CD4-positive, alpha-beta T cell treated with Interleukin-2 at 100 ng/mL for 4 hours (primary cell): ENCODE measurements at regions not wholly inside any gene's neighbourhood (a gene's known extent, or its start where the extent isn't known, plus 50 kb on each side); places are given as distances from the start of the nearest gene placed in this dataset.
"Not testable (repeated sequence)": the region's sequence is repeated elsewhere in the genome, so short reads cannot be mapped to it uniquely, and the experiment has no call there.

Source experiments
- DNase-seq: peaks from one replicate; pipeline ENCODE4 v3.0.0-alpha.2; 2020; ENCODE audit warnings: low spot score

DNA sequence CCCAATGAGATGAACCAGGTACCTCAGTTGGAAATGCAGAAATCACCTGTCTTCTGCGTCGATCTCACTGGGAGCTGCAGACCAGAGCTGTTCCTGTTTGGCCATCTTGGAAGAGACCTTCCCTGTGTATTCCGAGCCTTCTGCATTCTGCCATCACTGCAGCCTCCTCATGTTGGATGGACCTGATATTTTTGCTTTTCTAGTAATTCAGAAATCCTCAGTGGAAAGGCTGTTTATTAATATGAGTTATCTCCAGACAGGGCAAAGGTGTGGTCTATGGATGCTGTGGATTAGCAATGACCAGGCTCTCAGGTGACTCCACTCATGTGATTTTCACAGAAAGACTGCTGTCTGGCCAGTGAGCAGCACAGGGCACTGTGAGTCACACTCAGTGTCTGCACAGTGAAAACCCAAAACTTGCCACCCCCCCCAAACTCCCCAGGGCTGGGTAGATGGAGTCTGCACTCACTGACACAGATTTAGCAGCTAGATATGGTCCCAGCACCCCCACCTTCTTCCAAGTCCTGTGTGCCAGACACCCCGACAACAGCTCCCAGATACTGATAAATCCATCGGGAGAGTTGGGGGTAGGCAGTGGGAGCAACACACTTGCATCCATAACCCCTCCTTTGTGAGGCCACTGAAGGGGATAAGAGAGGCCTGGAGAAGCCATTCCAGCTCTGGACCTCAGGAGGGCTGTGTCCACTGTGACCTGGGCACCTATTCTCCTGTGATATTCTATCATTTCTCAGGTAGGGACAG, 75.2 kb upstream of the TOP3B start:
- no peak for DNase-seq

DNA sequence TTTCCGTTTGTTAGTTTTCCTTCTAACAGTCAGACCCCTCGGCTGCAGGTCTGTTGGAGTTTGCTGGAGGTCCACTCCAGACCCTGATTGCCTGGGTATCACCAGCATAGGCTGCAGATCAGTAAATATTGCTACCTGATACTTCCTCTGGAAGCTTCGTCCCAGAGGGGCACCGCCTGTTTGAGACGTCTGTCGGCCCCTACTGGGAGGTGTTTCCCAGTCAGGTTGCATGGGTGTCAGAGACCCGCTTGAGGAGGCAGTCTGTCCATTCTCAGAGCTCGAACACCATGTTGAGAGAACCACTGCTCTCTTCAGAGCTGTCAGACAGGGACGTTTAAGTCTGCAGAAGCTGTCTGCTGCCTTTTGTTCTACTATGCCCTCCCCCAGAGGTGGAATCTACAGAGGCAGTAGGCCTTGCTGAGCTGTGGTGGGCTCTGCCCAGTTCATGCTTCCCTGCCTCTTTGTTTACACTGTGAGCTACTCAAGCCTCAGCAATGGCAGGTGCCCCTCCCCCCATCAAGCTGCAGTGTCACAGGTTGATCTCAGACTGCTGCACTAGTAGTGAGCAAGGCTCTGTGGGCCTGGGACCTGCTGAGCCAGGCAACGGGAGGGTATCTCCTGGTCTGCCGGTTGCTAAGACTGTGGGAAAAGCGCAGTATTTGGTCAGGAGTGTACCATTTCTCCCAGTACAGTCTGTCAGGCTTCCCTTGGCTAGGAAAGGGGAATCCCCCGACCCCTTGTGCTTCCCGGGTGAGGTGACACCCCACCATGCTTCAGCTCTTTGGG, 74.4 kb upstream of the TOP3B start:
- not testable (repeated sequence) for DNase-seq

DNA sequence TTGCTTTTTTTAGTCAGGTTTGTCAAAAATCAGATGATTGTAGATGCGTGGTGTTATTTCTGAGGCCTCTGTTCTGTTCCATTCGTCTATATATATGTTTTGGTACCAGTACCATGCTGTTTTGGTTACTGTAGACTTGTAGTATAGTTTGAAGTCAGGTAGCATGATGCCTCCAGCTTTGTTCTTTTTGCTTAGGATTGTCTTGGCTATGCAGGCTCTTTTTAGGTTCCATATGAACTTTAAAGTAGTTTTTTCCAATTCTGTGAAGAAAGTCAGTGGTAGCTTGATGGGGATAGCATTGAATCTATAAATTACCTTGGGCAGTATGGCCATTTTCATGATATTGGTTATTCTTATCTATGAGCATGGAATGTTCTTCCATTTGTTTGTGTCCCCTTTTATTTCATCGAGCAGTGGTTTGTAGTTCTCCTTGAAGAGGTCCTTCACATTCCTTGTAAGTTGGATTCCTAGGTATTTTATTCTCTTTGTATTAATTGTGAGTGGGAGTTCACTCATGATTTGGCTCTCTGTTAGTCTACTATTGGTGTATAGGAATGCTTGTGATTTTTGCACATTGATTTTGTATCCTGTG, 70.1 kb upstream of the TOP3B start:
- not testable (repeated sequence) for DNase-seq

DNA sequence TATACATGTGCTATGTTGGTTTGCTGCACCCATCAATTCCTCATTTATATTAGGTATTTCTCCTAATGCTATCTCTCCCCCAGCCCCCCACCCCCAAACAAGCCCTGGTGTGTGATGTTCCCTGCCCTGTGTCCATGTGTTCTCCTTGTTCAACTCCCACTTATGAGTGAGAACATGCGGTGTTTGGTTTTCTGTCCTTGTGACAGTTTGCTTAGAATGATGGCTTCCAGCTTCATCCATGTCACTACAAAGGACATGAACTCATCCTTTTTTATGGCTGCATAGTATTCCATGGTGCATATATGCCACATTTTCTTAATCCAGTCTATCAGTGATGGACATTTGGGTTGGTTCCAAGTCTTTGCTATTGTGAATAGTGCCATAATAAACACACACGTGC, 68.4 kb upstream of the TOP3B start:
- DNase-seq: not testable (repeated sequence)

DNA sequence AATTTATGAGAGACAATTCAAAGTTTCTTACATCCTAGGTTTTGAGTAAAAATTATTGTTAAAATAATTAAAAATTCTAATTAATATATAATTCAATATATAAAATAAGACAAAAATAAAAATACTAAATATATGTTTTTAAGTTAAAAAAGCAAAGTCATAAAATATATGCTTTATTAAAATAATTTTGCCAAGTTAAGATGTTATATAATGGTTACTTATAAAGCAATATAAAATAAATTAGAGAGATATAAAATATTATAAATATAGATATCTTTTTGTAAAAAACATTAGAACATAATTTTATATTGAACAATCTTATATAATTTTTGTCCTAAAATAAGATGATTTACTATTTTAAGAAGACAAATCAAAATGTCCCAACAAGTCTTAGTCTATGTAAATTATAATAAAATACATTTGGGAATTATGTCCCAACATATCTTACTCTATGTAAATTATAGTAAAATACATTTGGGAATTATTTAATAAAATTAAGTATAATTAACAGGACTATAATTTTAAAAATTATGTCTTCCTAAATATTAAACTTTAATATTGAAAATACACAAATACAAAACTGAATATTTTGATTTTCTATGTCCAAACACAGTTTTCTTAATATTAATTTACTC, 67.7 kb upstream of the TOP3B start:
- no peak for DNase-seq

DNA sequence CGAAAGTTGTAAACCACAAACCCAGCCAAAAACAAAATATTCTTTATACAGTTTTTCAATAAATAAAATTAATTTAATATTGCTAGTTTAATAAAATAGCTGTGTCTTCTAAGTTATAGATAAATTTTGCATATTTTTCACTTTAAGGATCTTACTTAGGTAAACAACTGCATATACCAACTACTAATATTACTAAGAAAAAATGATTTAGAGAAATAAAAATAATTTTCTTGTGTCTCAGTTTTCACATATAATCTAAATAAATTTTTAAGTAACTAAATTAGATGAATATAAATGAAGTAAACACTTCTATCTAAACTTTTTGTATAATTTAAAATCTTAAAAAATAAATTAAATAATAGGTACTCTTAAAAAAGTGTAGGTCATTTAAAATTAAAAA, 67.1 kb upstream of the TOP3B start:
- no peak for DNase-seq

DNA sequence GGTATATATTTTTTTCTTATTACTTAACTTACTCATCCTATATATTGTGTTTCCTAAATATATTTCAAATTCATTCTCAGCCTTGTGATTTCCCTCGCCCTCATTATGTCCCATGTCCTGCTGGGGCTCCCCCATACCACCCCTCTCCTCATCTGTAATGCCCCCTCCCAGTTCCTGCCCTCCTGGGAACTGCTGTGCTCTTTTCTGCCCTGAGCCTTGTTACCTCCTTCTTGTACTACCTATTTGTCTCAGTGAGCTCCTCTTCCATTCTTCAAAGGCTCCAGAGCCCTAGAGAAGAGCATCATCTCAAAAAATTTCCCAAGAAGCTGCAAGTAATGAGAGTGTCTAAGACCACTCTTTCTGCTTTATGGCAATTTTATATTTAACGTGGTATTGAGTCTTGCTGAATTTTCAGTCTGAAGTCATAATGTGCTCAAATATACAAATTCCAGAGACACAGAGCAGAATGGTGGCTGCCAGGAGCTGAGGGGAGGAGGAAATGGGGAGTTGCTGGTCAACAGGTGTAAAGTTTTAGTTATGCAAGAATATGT, 66.5 kb upstream of the TOP3B start:
- no peak for DNase-seq

DNA sequence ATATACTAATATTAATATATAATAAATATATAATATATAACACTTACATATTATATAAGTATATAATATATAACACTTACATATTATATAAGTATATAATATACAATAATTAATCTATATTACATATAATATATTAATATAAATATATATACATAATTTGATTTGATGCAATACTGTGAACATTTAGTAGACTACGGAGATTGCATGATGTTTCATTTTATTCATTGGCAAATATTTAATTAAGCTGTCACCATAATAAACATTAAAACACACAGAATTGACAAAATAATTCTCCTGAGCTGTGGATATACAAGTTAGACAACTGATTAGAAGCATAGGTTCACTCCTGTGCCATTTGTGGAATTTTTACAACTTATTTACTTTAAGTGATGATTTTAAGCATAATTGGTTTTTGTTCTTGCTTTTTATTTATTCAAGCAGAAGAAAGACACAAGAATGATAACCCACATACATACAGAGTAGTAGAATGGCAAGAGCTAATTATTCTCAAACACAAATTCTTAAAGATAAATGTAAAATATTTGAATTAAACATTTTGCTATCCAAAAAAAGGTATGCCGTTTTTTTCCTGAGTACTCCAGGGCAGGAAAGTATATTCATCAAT, 65.8 kb upstream of the TOP3B start:
- no peak for DNase-seq

DNA sequence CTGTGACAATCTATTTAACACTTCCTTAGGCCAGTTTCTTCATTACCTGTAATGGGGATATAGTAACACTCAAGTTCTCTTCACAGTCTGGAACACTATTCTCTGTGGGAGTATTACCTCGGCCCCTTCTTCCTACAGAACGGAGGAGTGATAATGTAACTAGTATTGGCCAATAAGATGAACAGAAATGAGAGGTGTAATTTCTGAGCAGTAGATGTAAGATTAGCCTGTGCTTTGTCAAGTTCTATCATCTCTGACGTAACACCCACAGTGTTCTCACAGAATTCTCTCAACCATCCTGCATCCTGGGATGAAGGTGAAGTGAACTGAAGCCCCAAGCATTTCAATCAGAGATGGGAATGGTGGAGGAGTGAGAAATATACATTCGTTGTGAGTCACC, 65.2 kb upstream of the TOP3B start:
- DNase-seq: no peak

DNA sequence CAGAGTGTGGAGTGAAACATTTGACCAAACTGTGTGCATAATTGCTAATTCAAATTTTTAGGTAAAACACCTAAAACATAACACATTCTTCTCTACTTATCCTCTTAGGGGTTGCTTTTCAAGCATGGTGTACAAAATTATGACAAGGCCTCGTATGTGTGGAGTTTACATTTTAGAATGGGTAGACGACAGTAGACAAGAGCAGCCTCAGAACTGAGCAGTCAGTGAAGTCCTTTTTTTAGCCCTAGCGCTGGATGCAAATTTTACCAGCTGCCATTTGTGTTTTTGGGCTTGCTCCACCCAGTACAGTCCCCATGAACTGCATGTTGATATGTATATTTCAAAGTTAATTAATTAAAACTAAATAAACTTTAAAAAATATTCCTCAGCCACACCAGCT, 64.7 kb upstream of the TOP3B start:
- no peak for DNase-seq

DNA sequence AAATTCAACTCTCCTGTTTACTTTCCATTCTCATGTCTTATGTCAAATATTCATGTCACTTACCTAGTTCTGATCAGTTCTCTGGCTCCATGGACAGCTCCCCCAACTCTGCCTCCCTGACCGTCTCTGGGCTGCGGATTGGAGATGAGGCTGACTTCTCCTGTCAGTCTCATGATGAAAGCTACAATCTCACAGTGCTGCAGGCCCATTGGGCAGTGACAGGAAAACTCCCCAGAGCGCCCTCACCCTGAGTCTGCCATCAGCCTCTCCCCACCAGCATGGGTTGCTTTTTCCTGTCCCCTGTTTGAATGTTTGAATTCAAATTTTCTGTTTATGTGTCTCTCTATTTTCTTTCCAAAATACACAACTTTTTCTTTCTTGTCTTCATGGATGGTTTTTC, 63.8 kb upstream of the TOP3B start:
- DNase-seq: no peak

DNA sequence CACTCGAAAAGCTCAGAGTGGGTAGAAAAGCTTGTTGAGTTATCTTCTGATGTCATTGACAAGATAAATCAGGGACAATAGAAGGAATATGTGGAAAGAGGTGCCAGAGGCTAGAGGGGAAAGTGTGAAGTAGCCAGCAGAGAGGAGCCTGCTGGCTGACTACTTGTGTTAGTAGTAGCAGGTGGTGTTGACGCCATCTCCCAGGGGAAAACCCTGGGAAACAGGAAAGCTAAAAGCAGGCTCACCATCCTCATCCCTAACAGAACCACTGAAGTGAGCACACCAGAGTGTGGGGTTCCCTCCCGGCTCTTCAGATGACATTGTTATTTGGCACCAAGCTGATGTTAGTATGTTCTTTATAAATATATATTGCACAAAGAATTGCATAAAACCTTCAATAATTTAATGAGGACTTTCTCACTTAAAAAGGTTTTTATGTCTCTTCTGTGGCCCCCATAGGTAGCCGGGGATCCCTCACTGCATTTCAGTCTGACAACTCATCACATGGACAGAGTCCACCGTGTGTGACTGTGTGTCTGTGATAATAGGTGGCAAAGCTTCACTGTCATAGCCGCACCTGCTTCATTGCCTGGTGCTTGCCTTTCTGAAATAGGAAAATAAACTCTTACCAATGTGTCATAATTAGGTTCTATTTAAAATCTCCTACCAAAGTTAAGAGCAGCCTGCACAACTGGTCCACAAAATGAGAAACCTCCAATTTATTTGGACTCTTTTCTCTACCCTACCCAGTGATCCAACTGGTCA, 63.2 kb upstream of the TOP3B start:
- DNase-seq: no peak

DNA sequence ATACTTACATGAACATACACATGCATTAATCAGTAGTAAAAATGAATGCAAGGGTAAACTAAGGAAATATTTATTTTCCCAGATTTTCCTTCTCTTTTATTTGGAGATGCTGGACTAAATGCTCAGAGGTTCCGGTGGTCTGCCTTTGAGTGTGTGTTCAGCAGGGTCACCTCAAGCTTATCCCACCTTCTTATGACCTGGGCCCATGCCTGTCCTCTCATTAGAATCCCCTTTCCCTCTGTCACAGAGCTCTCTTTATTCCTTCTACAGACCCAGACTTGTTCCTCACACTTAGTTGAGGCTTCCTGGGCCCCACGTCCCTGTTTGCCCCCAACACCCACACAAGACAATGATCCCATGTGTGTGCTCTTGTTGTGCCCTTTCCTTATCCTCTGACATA, 61.6 kb upstream of the TOP3B start:
- DNase-seq: no peak

DNA sequence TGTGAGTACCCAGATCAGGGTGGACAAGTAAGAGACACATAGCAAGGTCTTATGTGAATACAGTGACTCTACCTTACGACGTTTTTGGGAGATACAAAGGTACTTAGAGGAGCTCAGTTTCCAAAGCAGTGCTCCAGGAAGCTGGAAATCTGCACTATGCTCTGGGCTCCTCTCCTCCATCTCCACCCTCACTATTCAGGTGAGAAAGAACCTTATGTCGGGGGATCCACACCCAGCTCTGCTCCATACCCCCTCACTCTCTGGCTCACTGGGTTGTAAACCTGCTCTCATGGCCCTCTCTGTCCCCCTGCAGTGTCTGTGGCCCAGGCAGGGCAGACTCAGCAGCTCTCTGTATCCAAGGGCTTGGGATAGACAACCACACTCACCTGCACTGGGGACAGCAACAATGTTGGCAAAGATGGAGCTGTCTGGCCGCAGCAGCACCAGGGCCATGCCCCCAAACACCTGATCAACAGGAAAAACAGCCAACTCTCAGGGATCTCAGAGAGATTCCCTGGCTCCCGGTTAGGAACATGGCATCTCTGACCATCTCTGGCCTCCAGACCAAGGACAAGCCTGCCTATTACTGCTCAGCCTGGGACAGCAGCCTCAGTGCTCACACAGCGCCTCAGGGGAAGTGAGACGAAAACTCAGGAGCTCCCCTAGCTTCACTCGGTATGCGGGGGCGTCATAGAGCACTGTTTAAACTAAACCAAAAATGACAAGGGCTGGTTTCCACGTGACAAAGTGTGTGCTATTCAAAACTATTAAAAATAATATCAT, 60.9 kb upstream of the TOP3B start:
- no peak for DNase-seq

DNA sequence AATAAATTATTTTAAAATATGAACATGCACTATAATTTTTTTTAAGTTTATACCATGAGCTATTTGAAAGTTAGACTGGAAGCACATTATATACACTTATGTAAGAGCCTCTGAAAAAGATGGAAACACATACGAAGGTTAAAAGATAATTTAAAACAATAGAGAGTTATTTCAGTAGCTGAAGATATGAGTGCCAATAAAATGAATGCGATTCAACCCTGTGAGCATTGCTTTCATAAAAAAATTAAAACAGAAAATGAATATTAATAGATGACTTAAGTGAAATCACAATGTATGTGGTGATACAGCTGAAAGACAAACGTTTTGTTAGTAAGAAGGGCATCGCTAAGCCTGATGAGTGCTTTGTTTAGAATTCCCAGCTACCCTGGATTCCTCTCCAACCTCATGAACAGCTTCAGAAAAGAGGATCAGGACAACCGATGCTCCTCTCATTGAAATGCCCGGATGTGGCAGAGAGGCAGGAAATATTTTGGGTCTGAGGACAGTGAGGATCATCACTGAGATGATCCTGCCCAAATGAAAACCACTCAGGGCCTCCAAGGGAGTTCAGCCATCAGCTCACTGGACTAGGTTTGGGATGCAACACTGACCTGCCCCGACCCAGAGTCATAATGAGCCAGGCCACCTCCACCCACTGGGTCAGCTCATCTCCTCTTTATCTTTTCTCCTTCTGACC, 60.2 kb upstream of the TOP3B start:
- DNase-seq: no peak

DNA sequence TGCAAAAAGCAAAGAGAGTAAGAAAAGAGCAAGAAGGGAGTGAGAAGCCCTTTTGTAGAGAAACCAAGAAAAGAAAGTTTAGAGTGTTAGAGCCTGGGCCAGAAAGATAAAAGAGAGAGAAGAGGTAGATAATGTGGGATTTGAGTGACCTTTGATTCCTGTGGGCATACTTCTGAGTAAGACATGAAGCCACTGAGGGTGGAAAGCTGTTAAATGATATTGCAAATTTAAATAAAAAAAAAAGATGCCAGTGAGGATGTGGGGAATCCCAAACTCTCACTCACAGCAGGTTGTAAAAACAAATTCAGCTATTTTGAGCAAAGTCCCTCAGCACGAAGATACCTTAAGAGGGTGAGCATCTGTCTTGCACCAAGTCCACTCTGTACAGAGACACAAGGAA, 59.4 kb upstream of the TOP3B start:
- no peak for DNase-seq

DNA sequence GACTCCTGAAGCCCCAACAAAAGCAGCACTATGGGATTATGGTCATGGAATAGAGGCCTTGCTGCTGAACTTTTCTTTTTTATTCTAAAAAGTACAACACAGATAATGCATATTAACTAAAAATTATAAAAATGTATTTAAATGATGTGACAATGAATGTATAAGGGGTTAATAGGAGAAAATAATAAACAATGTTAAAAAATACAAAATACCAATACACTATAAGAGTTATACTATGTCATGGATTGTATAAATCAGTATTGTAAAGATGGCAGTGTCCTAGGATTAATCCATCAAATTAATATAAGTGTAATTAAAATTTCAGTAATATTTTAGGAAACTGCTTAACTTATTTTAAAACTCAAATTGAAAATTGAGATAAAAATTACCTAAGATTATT, 58.3 kb upstream of the TOP3B start:
- no peak for DNase-seq

DNA sequence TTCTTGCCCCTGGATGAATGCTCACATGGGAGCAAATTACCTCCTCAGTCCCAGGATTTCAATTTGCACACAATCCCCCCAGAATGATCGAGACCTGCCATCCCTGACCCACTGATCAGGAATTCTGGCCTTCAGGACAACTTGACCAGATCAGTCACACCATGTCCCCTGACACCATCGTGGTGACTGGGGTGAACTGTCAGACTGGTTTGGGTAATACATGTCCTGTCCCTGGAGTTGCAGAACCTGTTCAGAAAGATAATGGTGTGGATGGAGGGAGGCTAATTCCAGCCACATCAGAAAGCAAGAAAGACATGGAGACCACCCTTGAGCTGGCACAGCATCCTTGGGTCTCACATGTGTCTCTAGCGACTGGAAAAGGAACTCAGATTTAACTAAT, 57.9 kb upstream of the TOP3B start:
- no peak for DNase-seq

DNA sequence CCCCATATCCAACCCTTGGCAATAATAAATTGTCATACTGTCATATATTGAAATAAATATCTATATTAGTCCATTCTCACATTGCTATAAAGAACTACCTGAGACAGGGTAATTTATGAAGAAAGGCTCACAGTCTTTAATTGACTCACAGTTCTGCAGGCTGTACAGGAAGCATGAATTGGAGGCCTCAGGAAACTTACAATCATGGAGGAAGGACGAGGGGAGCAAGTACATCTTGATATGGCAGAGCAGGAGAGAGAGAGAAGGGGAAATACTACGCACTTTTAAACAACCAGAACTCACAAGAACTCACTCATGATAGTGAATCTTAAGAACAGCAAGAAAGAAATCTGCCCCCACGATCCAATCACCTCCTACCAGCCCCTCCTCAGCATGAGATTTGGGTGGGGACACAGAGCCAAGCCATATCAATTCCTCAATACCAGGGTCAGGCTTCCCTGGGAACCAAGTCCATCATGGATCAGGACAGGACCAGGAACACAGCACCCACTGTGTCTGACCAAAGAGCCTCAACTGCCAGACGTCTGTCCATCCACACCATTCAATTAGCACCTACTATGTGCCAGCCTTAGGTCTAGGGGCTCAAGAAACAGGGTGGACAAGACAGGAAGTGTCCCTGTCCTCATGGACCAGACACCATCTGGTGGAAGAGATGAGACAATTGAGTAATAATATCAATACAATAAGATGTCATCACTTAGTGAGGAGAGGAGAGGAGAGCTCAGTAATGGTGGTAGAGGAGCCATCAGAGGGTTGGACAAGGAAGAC, 56.9 kb upstream of the TOP3B start:
- DNase-seq: no peak
